ENCODE measurements at regions not wholly inside any gene's neighbourhood (a gene's known extent, or its start where the extent isn't known, plus 50 kb on each side); places are given as distances from the start of the nearest gene placed in this dataset.
"Not testable (repeated sequence)": the region's sequence is repeated elsewhere in the genome, so short reads cannot be mapped to it uniquely, and the experiment has no call there.

DNA sequence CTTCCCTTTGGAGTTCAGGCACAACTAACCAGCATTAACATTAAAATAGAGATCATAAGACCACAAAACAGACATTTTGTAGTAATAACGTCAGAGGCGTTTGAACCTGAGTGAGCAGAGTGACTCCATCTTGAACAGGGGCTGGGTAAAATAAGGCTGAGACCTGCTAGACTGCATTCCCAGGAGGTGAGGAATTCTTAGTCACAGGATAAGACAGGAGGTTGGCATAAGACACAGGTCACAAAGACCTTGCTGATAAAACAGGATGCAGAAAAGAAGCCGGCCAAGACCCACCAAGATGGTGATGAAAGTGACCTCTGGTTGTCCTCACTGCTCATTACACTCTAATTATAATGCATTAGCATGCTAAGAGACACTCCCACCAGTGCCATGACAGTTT is 493.2 kb upstream of the AUTS2 start:
- Histone ChIP-seq H3F3A (ENCODE audit: low read length, unreplicated experiment) (no peaks in the 10 kb centered on the region), H3K4me1 (ENCODE audit: insufficient read depth, low read length) (no peaks in the 10 kb centered on the region), H3K9me2 (replicated peaks; ENCODE audit: low read length) (no peaks in the 10 kb centered on the region), H3K9ac (ENCODE audit: low read length) (no peak overlapping the region), H3K9me3 (ENCODE audit: low read length) (no peaks in the 10 kb centered on the region), H3K27me3 (ENCODE audit: low read length) (no peaks in the 10 kb centered on the region), H4K20me1 (ENCODE audit: low read length) (no peaks in the 10 kb centered on the region), H3K79me2 (ENCODE audit: low read length) (no peaks in the 10 kb centered on the region), H3K27ac (ENCODE audit: low read length) (no peak overlapping the region), H3K4me2 (ENCODE audit: low read length) (no peak overlapping the region), H3K36me3 (ENCODE audit: low read depth, low read length) (no peaks in the 10 kb centered on the region), H3K4me3 (ENCODE audit: low read length) (no peak overlapping the region), H2AFZ (ENCODE audit: low read length) (no peak overlapping the region)
- DNase-seq (peak; percentile 15), ATAC-seq (no peak)
- TF ChIP-seq EZH2phosphoT487 (IDR thresholded peaks at IDR 0.05; ENCODE audit: borderline replicate concordance, low read length) (no peak), EZH2 (IDR thresholded peaks at IDR 0.05; ENCODE audit: low read length, unreplicated experiment) (no peak)
- TF ChIP-seq, protein P1, sequence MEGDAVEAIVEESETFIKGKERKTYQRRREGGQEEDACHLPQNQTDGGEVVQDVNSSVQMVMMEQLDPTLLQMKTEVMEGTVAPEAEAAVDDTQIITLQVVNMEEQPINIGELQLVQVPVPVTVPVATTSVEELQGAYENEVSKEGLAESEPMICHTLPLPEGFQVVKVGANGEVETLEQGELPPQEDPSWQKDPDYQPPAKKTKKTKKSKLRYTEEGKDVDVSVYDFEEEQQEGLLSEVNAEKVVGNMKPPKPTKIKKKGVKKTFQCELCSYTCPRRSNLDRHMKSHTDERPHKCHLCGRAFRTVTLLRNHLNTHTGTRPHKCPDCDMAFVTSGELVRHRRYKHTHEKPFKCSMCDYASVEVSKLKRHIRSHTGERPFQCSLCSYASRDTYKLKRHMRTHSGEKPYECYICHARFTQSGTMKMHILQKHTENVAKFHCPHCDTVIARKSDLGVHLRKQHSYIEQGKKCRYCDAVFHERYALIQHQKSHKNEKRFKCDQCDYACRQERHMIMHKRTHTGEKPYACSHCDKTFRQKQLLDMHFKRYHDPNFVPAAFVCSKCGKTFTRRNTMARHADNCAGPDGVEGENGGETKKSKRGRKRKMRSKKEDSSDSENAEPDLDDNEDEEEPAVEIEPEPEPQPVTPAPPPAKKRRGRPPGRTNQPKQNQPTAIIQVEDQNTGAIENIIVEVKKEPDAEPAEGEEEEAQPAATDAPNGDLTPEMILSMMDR (conservative IDR thresholded peaks at IDR 0.05; ENCODE audit: low read depth, low read length), result no peak
- intact Hi-C loops (cut with micrococcal nuclease), result no loop called here
- ChIA-PET CTCF (no interaction called here), POLR2A (ENCODE audit: unreplicated experiment) (no interaction called here)
- BruUV-seq (replicated peaks), result no TSS peak

DNA sequence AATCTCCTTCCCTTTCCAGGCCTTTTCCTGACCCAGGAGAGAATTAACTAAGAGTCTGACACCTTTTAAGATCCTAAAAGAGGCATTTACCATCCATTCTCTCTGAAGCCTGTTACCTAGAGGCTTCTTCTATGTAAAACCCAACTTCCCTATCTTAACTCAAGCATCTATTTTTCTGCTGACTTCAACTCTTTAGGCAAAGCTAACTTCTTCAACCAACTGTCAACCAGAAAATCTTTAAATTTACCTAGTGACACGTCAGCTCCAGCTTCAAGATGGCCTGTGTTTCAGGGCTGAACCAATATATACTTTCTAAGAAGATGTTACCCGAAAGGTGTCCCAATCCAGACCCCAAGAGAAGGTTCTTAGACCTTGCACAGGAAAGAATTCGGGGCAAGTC is 492.3 kb upstream of the AUTS2 start:
- ATAC-seq (no peak), DNase-seq (no peak)
- Histone ChIP-seq H2AFZ (ENCODE audit: low read length) (no peak overlapping the region), H3K9me3 (ENCODE audit: low read length) (no peaks in the 10 kb centered on the region), H4K20me1 (ENCODE audit: low read length) (no peaks in the 10 kb centered on the region), H3K27me3 (ENCODE audit: low read length) (no peaks in the 10 kb centered on the region), H3K27ac (ENCODE audit: low read length) (no peak overlapping the region), H3K9ac (ENCODE audit: low read length) (no peak overlapping the region), H3K9me2 (replicated peaks; ENCODE audit: low read length) (no peaks in the 10 kb centered on the region), H3K79me2 (ENCODE audit: low read length) (no peaks in the 10 kb centered on the region), H3K4me1 (ENCODE audit: insufficient read depth, low read length) (no peaks in the 10 kb centered on the region), H3K36me3 (ENCODE audit: low read depth, low read length) (no peaks in the 10 kb centered on the region), H3F3A (ENCODE audit: low read length, unreplicated experiment) (no peaks in the 10 kb centered on the region), H3K4me2 (ENCODE audit: low read length) (no peak overlapping the region), H3K4me3 (ENCODE audit: low read length) (no peak overlapping the region)
- ChIA-PET CTCF (no interaction called here), POLR2A (ENCODE audit: unreplicated experiment) (no interaction called here)
- intact Hi-C loops (cut with micrococcal nuclease), result no loop called here
- TF ChIP-seq EZH2phosphoT487 (IDR thresholded peaks at IDR 0.05; ENCODE audit: borderline replicate concordance, low read length) (no peak), EZH2 (IDR thresholded peaks at IDR 0.05; ENCODE audit: low read length, unreplicated experiment) (no peak)
- TF ChIP-seq, protein P1 (conservative IDR thresholded peaks at IDR 0.05; ENCODE audit: low read depth, low read length), result no peak
- no TSS peak for BruUV-seq (replicated peaks)

DNA sequence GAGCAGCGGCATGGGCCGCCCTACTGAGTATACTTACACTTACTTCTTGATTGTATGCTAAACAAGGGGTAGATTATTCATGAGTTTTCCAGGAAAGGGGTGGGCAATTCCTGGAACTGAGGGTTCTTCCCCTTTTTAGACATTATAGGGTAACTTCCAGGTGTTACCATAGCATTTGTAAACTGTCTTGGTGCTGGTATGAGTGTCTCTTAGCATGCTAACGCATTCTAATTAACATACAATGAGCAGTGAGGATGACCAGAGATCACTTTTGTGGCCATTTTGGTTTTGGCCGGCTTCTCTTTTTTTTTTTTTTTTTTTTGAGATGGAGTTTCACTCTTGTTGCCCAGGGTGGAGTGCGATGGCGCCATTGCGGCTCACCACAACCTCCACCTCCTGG is 491.8 kb upstream of the AUTS2 start:
- BruUV-seq (replicated peaks); H3K9me3 ChIP-seq (ENCODE audit: low read length); CTCF ChIA-PET; H3K4me3 ChIP-seq (ENCODE audit: low read length); POLR2A ChIA-PET (ENCODE audit: unreplicated experiment); H3K4me2 ChIP-seq (ENCODE audit: low read length); H3K36me3 ChIP-seq (ENCODE audit: low read depth, low read length); H4K20me1 ChIP-seq (ENCODE audit: low read length); H3K9me2 ChIP-seq (replicated peaks; ENCODE audit: low read length); H3K27ac ChIP-seq (ENCODE audit: low read length); H3F3A ChIP-seq (ENCODE audit: low read length, unreplicated experiment); intact Hi-C loops (cut with micrococcal nuclease); H3K9ac ChIP-seq (ENCODE audit: low read length); H3K27me3 ChIP-seq (ENCODE audit: low read length); H3K79me2 ChIP-seq (ENCODE audit: low read length); ATAC-seq; H3K4me1 ChIP-seq (ENCODE audit: insufficient read depth, low read length); H2AFZ ChIP-seq (ENCODE audit: low read length); DNase-seq: not testable (repeated sequence)

DNA sequence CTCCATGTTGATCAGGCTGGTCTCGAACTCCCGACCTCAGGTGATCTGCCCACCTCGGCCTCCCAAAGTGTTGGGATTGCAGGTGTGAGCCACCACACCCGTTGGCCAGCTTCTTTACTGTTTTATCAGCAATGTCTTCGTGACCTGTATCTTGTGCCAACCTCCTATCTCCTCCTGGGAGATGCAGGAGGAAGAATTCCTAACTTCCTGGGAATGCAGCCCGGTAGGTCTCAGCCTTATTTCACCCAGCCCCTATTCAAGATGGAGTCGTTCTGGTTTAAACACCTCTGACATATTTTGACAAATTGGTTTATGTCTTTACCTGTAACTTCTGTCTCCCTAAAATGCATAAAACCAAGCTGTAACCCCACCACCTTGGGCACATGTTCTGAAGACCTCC is 491.3 kb upstream of the AUTS2 start:
- H3K4me1 ChIP-seq (ENCODE audit: insufficient read depth, low read length); H3K27me3 ChIP-seq (ENCODE audit: low read length); H3K9me2 ChIP-seq (replicated peaks; ENCODE audit: low read length); H2AFZ ChIP-seq (ENCODE audit: low read length); POLR2A ChIA-PET (ENCODE audit: unreplicated experiment); H3K4me2 ChIP-seq (ENCODE audit: low read length); H3K79me2 ChIP-seq (ENCODE audit: low read length); H3F3A ChIP-seq (ENCODE audit: low read length, unreplicated experiment); ATAC-seq; DNase-seq; H3K27ac ChIP-seq (ENCODE audit: low read length); intact Hi-C loops (cut with micrococcal nuclease); H3K4me3 ChIP-seq (ENCODE audit: low read length); H3K9ac ChIP-seq (ENCODE audit: low read length); H4K20me1 ChIP-seq (ENCODE audit: low read length); H3K9me3 ChIP-seq (ENCODE audit: low read length); H3K36me3 ChIP-seq (ENCODE audit: low read depth, low read length); BruUV-seq (replicated peaks); CTCF ChIA-PET: not testable (repeated sequence)
